BJ (cell line): ENCODE measurements at regions not wholly inside any gene's neighbourhood (a gene's known extent, or its start where the extent isn't known, plus 50 kb on each side); places are given as distances from the start of the nearest gene placed in this dataset.
"Not testable (repeated sequence)": the region's sequence is repeated elsewhere in the genome, so short reads cannot be mapped to it uniquely, and the experiment has no call there.

Source experiments
- CTCF ChIA-PET: fragments of 350-600 bp; formaldehyde crosslinking; extraction: SDS; loops from one replicate; lab custom pipeline; 2021; ENCODE audit warnings: antibody characterized with exemption, inconsistent platforms; lab: Yijun Ruan, JAX
- POLR2A ChIA-PET: fragments of 300-600 bp; sonication (Branson Sonifier 250); formaldehyde crosslinking; extraction: SDS; loops from one replicate; lab custom pipeline; 2021; ENCODE audit warnings: antibody characterized with exemption; lab: Charles Lee
- DNase-seq: peaks from one replicate; pipeline ENCODE4 v3.0.0-alpha.2; 2011; ENCODE audit warnings: low read depth
- H3K27me3 ChIP-seq: 2 replicates; pipeline ENCODE4 v1.6.0; 2011; ENCODE audit warnings: low read length; ENCODE audit not compliant: control insufficient read depth, insufficient read depth
- H3K36me3 ChIP-seq: 2 replicates; pipeline ENCODE4 v1.5.1; 2011; ENCODE audit warnings: low read length; ENCODE audit not compliant: control insufficient read depth, insufficient read depth
- H3K4me3 ChIP-seq: 2 replicates; pipeline ENCODE4 v1.5.1; 2011; ENCODE audit warnings: low read depth, mild to moderate bottlenecking, control low read depth, low read length
- TF ChIP-seq, protein P1 (sequence below): IDR thresholded peaks from 2 replicates; pipeline ENCODE4 v1.5.1; 2011; ENCODE audit warnings: low read depth, mild to moderate bottlenecking, control low read depth, inconsistent platforms, low read length, moderate library complexity; ENCODE audit not compliant: insufficient read depth

DNA sequence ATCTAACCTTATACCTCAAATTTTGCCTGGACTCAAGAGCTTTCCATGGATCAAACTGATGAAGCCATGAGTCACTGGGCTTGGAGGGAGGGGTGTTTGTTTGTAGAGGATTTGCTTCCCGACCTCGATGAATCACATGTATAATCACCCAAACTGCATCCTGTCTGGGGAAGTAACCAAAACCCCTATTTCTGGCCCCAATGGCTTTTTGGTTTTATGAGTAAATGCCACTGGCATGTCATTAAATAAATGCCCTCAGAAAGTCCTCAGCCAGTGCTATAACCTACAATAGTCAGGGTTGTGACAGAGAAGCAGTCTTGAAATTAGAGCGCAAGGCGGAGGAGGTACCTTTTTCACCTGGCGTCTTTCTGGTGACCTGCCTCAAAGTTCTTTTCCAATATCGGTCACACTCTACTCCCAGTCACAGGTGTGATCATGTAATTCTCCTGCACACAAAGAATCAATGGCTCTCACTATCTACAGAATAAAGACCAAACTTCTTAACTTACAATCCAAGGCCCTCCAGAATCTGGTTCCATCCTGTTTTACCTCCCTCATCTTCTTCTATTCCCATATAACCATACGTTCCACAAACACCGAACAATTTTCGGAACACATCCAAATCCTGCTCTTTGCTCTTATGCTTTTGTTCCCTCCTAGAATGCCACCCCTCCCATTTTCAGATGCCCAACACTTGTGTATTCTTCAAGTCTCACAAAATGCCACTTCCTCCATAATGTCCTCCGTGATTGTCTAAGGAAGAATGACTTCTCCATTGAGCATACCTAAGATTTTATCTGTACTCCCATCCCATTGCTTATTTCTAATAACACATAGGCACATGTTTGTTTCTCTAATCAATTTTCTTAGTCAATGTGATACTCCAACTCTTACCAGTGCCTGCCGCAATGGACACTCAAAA, 81.3 kb upstream of the BLID start:
- Histone ChIP-seq H3K27me3 (no peaks in the 10 kb centered on the region), H3K36me3 (no peaks in the 10 kb centered on the region), H3K4me3 (no peak overlapping the region)
- DNase-seq, result peak; percentile 95
- ChIA-PET CTCF (interaction anchor here (0.6 to 1.2 kb wide), 5 partner anchors 14 to 1235 kb away, joined by 3 to 4 read pairs (median 3); no protein-coding TSS in a partner anchor), POLR2A (interaction anchor here (0.5 to 0.6 kb wide), 2 partner anchors 97 to 98 kb away, joined by 3 to 10 read pairs; no protein-coding TSS in a partner anchor)
- TF ChIP-seq, protein P1, sequence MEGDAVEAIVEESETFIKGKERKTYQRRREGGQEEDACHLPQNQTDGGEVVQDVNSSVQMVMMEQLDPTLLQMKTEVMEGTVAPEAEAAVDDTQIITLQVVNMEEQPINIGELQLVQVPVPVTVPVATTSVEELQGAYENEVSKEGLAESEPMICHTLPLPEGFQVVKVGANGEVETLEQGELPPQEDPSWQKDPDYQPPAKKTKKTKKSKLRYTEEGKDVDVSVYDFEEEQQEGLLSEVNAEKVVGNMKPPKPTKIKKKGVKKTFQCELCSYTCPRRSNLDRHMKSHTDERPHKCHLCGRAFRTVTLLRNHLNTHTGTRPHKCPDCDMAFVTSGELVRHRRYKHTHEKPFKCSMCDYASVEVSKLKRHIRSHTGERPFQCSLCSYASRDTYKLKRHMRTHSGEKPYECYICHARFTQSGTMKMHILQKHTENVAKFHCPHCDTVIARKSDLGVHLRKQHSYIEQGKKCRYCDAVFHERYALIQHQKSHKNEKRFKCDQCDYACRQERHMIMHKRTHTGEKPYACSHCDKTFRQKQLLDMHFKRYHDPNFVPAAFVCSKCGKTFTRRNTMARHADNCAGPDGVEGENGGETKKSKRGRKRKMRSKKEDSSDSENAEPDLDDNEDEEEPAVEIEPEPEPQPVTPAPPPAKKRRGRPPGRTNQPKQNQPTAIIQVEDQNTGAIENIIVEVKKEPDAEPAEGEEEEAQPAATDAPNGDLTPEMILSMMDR, result no peak

DNA sequence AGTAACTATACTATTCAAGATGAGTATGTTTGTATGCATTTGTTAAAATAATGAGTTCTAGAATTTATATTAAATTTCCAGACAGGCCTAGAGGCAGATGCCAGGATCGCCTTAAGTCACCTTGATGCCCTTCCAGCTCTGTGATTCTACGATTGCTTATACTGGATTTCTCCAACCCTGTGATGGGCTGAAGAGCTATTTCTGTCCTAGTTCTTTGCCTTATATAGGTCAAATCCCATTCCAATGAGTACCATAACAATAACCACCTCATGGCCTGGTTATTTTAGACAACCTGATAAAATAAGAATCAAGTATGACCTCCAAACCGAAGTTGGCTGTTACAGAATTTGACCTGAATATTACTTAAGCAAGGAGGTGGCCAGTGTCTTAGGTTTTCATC, 79.8 kb upstream of the BLID start:
- TF ChIP-seq, protein P1, result no peak
- no peak for DNase-seq
- ChIA-PET POLR2A (no interaction called here), CTCF (interaction anchor here (1.3 to 1.8 kb wide), 2 partner anchors 37 to 80 kb away, joined by 3 to 4 read pairs; partner anchors contain the start of gene BLID)
- Histone ChIP-seq H3K4me3 (no peak overlapping the region), H3K36me3 (no peaks in the 10 kb centered on the region), H3K27me3 (no peaks in the 10 kb centered on the region)

DNA sequence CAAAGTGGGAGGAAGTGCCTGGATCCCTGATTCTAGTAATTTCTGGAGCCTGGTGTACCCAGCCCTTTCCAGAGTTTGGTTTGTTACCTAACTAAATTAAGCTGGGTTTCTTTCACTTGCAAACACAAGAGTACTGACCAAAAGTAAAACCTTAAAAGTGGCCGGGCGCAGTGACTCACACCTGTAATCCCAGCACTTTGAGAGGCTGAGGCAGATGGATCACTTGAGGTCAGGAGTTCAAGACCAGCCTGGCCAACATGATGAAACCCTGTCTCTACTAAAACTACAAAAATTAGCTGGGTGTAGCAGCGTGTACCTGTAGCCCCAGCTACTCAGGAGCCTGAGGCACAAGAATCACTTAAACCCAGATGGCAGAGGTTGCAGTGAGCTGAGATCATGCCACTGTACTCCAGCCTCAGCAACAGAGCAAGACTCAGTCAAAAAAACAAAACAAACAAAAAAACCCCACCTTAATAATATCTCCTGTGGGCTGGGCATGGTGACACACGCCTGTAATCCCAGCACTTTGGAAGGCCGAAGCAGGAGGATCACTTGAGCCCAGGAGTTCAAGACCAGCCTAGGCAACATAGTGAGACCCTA, 78.0 kb upstream of the BLID start:
- H3K4me3 ChIP-seq, H3K36me3 ChIP-seq, H3K27me3 ChIP-seq, DNase-seq, POLR2A ChIA-PET: not testable (repeated sequence)
- CTCF ChIA-PET, result interaction anchor here (0.8 to 2.4 kb wide), 7 partner anchors 9 to 1053 kb away, joined by 3 to 10 read pairs (median 3); no protein-coding TSS in a partner anchor

DNA sequence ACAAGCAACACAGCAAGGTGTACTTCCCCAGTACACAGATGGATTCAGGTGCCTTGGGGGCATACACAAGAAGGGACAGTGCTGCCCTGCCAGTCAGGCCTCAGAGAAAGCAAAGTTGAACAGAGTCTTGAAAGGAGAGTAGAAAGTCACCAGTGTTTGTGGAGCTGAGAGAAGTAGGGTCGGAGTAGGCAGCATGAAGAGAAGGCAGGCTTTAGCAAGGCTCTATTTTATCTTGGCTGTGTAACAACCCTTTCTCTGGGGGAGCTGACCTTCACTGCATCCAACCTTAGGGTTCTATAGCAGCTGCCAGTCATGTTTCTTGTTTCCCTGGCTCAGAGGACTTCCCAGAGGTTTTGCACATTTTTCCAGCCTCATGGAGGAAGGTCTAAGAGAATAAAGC, 77.4 kb upstream of the BLID start:
- no peak for DNase-seq
- TF ChIP-seq, protein P1, result no peak
- ChIA-PET CTCF (interaction anchor here (0.8 to 2.4 kb wide), 5 partner anchors 10 to 1054 kb away, joined by 3 to 10 read pairs (median 3); no protein-coding TSS in a partner anchor), POLR2A (no interaction called here)
- no peaks in the 10 kb centered on the region for H3K27me3 ChIP-seq
- H3K36me3 ChIP-seq, result no peaks in the 10 kb centered on the region
- no peak overlapping the region for H3K4me3 ChIP-seq

DNA sequence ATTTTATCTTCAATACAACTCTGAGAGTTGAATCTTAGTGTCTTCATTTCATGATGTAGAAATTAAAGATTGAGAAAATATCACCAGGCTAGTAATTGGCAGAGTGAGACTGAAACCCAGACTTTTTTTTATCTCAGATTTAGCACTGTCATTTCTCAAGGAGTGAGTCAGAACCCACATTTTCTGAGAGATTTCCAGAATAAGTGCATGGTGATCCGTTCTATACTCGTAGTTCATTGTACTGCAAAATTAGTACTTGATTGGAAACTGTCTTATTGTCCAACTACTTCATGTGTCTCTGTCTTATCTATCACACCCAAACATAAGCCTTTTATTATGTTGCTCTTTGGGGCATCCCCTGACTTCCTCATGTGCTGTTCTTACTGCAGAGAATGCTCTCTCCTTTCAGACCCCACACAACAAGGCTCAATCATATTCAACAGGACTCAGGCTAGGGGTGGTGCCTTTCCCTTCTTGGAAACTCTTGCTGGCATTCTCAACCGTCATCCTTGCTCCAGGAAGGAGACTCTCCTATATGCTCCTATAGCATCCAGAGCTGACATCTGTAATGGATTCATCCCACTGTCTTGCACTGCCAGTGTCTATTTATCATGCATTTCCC, 76.7 kb upstream of the BLID start:
- ChIA-PET POLR2A (no interaction called here), CTCF (interaction anchor here (1.0 to 2.4 kb wide), 2 partner anchors 10 to 1055 kb away, joined by 3 to 10 read pairs; no protein-coding TSS in a partner anchor)
- no peak overlapping the region for H3K4me3 ChIP-seq
- TF ChIP-seq, protein P1, result no peak
- H3K27me3 ChIP-seq, result no peaks in the 10 kb centered on the region
- H3K36me3 ChIP-seq, result no peaks in the 10 kb centered on the region
- DNase-seq, result no peak
